ENCODE measurements at regions not wholly inside any gene's neighbourhood (a gene's known extent, or its start where the extent isn't known, plus 50 kb on each side); places are given as distances from the start of the nearest gene placed in this dataset.
"Not testable (repeated sequence)": the region's sequence is repeated elsewhere in the genome, so short reads cannot be mapped to it uniquely, and the experiment has no call there.

- Mint-ChIP-seq H3K9me3 (no peaks in the 10 kb centered on the region), H3K4me3 (no peak overlapping the region), H3K27ac (no peak overlapping the region)
These were observed 1353.9 kb downstream of the NCAM2 start for GRCh38 chr21:22352088-22352487.

GRCh38 chr21:22355949-22356348, 1357.7 kb downstream of the NCAM2 start:
- Histone ChIP-seq H3K79me2 (ENCODE audit: low read depth) (no peaks in the 10 kb centered on the region), H3K9ac (no peak overlapping the region), H3K4me2 (no peak overlapping the region), H3K4me3 (no peak overlapping the region), H3K9me3 (ENCODE audit: low read depth) (no peaks in the 10 kb centered on the region), H3K36me3 (no peaks in the 10 kb centered on the region), H2AFZ (replicated peaks) (no peak overlapping the region), H3K4me1 (no peaks in the 10 kb centered on the region), H3K27me3 (no peaks in the 10 kb centered on the region), H4K20me1 (ENCODE audit: low read depth) (no peaks in the 10 kb centered on the region), H3K27ac (no peak overlapping the region), H3F3A (ENCODE audit: low read depth) (no peaks in the 10 kb centered on the region)
- Mint-ChIP-seq H3K36me3 (peaks cover 3% of the 10 kb centered on the region), H3K9me3 (no peaks in the 10 kb centered on the region), H3K4me3 (no peak overlapping the region), H3K4me1 (no peaks in the 10 kb centered on the region), H3K27me3 (ENCODE audit: insufficient read depth, low read depth) (no peaks in the 10 kb centered on the region), H3K27ac (no peak overlapping the region)
- no peak for DNase-seq (ENCODE audit: low spot score)
- TF ChIP-seq EZH2 (IDR thresholded peaks at IDR 0.05) (no peak), EZH2phosphoT487 (IDR thresholded peaks at IDR 0.05) (no peak), CTCF (IDR thresholded peaks at IDR 0.05) (no peak)

More at GRCh38 chr21:22352088-22352487, 1353.9 kb downstream of the NCAM2 start:
- no peaks in the 10 kb centered on the region for H3K27me3 ChIP-seq
- no peak overlapping the region for H2AFZ ChIP-seq (replicated peaks)
- TF ChIP-seq EZH2 (IDR thresholded peaks at IDR 0.05), result no peak
- no peaks in the 10 kb centered on the region for H3K36me3 Mint-ChIP-seq
- H3K4me2 ChIP-seq, result no peak overlapping the region
- no peaks in the 10 kb centered on the region for H3K27me3 Mint-ChIP-seq (ENCODE audit: insufficient read depth, low read depth)
- DNase-seq (ENCODE audit: low spot score), result no peak
- H3K4me1 ChIP-seq, result no peaks in the 10 kb centered on the region
- H4K20me1 ChIP-seq (ENCODE audit: low read depth), result no peaks in the 10 kb centered on the region
- H3K4me3 ChIP-seq, result no peak overlapping the region
- H3K4me1 Mint-ChIP-seq, result no peaks in the 10 kb centered on the region
- H3F3A ChIP-seq (ENCODE audit: low read depth), result no peaks in the 10 kb centered on the region
- no peak overlapping the region for H3K9ac ChIP-seq
- H3K9me3 ChIP-seq (ENCODE audit: low read depth), result no peaks in the 10 kb centered on the region
- no peak overlapping the region for H3K27ac ChIP-seq
- H3K79me2 ChIP-seq (ENCODE audit: low read depth), result no peaks in the 10 kb centered on the region
- H3K36me3 ChIP-seq, result no peaks in the 10 kb centered on the region

- no peaks in the 10 kb centered on the region for H3K27me3 Mint-ChIP-seq (ENCODE audit: insufficient read depth, low read depth)
These were observed 1358.5 kb downstream of the NCAM2 start for GRCh38 chr21:22356663-22357062.

GRCh38 chr21:22359599-22359998, 1361.4 kb downstream of the NCAM2 start:
- H3K4me3 Mint-ChIP-seq; H3K36me3 ChIP-seq; H3K9ac ChIP-seq; H4K20me1 ChIP-seq (ENCODE audit: low read depth); H3K4me2 ChIP-seq; H3K27me3 Mint-ChIP-seq (ENCODE audit: insufficient read depth, low read depth); H3K4me1 Mint-ChIP-seq; H3K9me3 ChIP-seq (ENCODE audit: low read depth); H3K27ac Mint-ChIP-seq; H3K9me3 Mint-ChIP-seq; DNase-seq (ENCODE audit: low spot score); H3K79me2 ChIP-seq (ENCODE audit: low read depth); H3K4me1 ChIP-seq; H3K27ac ChIP-seq; H3K36me3 Mint-ChIP-seq; H3K27me3 ChIP-seq; H3F3A ChIP-seq (ENCODE audit: low read depth); H3K4me3 ChIP-seq: not testable (repeated sequence)
- H2AFZ ChIP-seq (replicated peaks), result peak overlapping the region; percentile 10

More at GRCh38 chr21:22356663-22357062, 1358.5 kb downstream of the NCAM2 start:
- H3K9me3 Mint-ChIP-seq, result no peaks in the 10 kb centered on the region
- no peaks in the 10 kb centered on the region for H3K36me3 ChIP-seq
- no peak overlapping the region for H3K4me3 ChIP-seq
- H3K4me1 ChIP-seq, result no peaks in the 10 kb centered on the region
- H3K36me3 Mint-ChIP-seq, result peaks cover 3% of the 10 kb centered on the region
- no peak overlapping the region for H3K4me2 ChIP-seq
- H3K79me2 ChIP-seq (ENCODE audit: low read depth), result no peaks in the 10 kb centered on the region
- H3K9ac ChIP-seq, result no peak overlapping the region
- H3K27ac ChIP-seq, result no peak overlapping the region
- no peak for DNase-seq (ENCODE audit: low spot score)
- TF ChIP-seq EZH2phosphoT487 (IDR thresholded peaks at IDR 0.05) (no peak), EZH2 (IDR thresholded peaks at IDR 0.05) (no peak), CTCF (IDR thresholded peaks at IDR 0.05) (no peak)
- no peaks in the 10 kb centered on the region for H3F3A ChIP-seq (ENCODE audit: low read depth)
- no peaks in the 10 kb centered on the region for H3K9me3 ChIP-seq (ENCODE audit: low read depth)
- H3K4me1 Mint-ChIP-seq, result no peaks in the 10 kb centered on the region
- no peaks in the 10 kb centered on the region for H4K20me1 ChIP-seq (ENCODE audit: low read depth)
- no peak overlapping the region for H2AFZ ChIP-seq (replicated peaks)
- no peak overlapping the region for H3K4me3 Mint-ChIP-seq
- no peak overlapping the region for H3K27ac Mint-ChIP-seq
- H3K27me3 ChIP-seq, result no peaks in the 10 kb centered on the region

All from neural progenitor cell (in vitro differentiated cells).